ENCODE measurements at regions not wholly inside any gene's neighbourhood (a gene's known extent, or its start where the extent isn't known, plus 50 kb on each side); places are given as distances from the start of the nearest gene placed in this dataset.

DNA sequence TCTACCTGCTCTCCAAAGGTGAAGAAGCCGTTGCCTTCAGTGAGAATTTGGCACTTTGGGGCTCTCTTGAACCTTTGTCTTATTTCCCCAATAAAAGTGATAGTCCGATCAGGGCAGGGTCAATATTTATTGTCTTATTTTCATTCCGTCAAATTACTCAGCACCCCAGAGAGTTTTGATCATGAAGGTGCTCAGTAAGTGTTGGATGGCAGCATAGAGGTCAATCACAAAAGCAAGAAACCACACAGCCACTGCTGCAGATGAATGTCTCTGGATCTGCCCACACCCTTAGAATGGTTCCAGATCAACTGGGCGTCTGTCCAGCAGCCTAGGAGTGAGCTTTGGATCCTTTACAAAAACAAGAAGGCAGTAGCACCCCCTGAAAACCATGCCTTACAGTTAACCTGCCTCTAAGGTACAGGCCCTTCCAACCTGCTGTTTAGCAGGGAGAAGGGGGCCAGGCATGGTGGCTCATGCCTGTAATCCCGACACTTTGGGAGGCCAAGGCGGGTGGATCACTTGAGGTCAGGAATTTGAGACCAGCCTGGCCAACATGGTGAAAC is 97.3 kb downstream of the PSMG1 start:
- TF ChIP-seq EZH2phosphoT487 (IDR thresholded peaks at IDR 0.05; ENCODE audit: low read depth, severe bottlenecking, unreplicated experiment) (no peak), EZH2 (IDR thresholded peaks at IDR 0.05; ENCODE audit: borderline replicate concordance) (no peak)
- TF ChIP-seq, protein P1, sequence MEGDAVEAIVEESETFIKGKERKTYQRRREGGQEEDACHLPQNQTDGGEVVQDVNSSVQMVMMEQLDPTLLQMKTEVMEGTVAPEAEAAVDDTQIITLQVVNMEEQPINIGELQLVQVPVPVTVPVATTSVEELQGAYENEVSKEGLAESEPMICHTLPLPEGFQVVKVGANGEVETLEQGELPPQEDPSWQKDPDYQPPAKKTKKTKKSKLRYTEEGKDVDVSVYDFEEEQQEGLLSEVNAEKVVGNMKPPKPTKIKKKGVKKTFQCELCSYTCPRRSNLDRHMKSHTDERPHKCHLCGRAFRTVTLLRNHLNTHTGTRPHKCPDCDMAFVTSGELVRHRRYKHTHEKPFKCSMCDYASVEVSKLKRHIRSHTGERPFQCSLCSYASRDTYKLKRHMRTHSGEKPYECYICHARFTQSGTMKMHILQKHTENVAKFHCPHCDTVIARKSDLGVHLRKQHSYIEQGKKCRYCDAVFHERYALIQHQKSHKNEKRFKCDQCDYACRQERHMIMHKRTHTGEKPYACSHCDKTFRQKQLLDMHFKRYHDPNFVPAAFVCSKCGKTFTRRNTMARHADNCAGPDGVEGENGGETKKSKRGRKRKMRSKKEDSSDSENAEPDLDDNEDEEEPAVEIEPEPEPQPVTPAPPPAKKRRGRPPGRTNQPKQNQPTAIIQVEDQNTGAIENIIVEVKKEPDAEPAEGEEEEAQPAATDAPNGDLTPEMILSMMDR (IDR thresholded peaks at IDR 0.05; ENCODE audit: poor library complexity), result no peak
- no peaks in the 10 kb centered on the region for H3K36me3 ChIP-seq (replicated peaks; ENCODE audit: insufficient read depth, low read depth)
- H3K9me2 ChIP-seq (replicated peaks; ENCODE audit: insufficient read depth), result no peaks in the 10 kb centered on the region
- H3K4me2 ChIP-seq, result no peak overlapping the region
- no peak overlapping the region for H3K4me3 ChIP-seq
- no peak overlapping the region for H3K27ac ChIP-seq
- DNase-seq (ENCODE audit: low spot score), result no peak
- 97% methylated on average over 6 of the region's 6 CpGs for WGBS (ENCODE audit: low lambda C conversion rate, missing lambda C conversion rate)
- H4K20me1 ChIP-seq (ENCODE audit: insufficient read depth, poor library complexity, severe bottlenecking), result no peaks in the 10 kb centered on the region
- H3K79me2 ChIP-seq, result no peaks in the 10 kb centered on the region
- H2AFZ ChIP-seq, result no peak overlapping the region
- H3K4me1 ChIP-seq (ENCODE audit: insufficient read depth), result peaks cover 13% of the 10 kb centered on the region
- H3K27me3 ChIP-seq, result no peaks in the 10 kb centered on the region
- no peaks in the 10 kb centered on the region for H3K9me3 ChIP-seq (ENCODE audit: low read depth)

DNA sequence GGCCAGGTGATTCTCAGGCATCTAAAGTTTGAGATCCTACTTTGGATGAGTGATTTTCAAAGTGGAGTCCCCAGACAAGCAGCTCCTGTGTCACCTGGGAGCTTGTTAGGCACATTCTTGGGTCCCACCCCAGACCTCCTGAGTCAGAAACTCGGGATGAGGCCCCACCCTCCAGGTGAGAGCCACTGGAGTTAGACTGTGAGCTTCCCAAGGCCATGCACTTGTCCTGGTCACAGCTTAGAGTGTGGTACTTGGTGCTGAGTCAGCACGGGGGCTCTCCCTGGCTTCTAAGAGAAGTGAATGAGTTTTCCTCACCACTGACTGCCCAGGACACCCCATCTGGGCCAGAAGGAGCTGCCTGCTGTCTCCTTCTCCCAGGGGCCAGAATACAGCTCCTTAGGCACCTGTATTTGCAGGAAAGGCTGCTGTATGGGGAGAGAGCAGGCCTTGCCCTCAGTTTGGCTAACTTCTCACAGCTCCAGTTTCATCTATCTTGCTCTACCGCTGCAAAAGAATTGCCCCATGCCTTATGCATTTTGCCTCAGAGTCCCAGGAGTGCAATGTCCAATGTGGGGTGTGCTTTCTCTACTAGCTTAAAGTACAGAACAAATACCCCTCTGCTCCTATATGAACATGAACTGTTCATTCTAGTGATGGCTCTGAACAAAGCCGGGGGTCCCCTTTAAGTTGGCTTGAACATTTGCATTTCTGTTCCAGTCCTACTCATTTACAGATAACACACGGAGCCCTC is 98.1 kb downstream of the PSMG1 start:
- DNase-seq (ENCODE audit: low spot score), result peak; percentile 66
- Histone ChIP-seq H3K9me2 (replicated peaks; ENCODE audit: insufficient read depth) (no peaks in the 10 kb centered on the region), H3K36me3 (replicated peaks; ENCODE audit: insufficient read depth, low read depth) (no peaks in the 10 kb centered on the region), H3K4me1 (ENCODE audit: insufficient read depth) (peaks cover 13% of the 10 kb centered on the region), H3K27me3 (no peaks in the 10 kb centered on the region), H3K9me3 (ENCODE audit: low read depth) (no peaks in the 10 kb centered on the region), H3K27ac (peak overlapping the region; percentile 37), H4K20me1 (ENCODE audit: insufficient read depth, poor library complexity, severe bottlenecking) (no peaks in the 10 kb centered on the region), H3K4me2 (no peak overlapping the region), H3K4me3 (no peak overlapping the region), H3K79me2 (no peaks in the 10 kb centered on the region), H2AFZ (no peak overlapping the region)
- WGBS (ENCODE audit: low lambda C conversion rate, missing lambda C conversion rate), result 77% methylated on average over 5 of the region's 5 CpGs
- TF ChIP-seq, protein P1 (IDR thresholded peaks at IDR 0.05; ENCODE audit: poor library complexity), result no peak
- TF ChIP-seq EZH2phosphoT487 (IDR thresholded peaks at IDR 0.05; ENCODE audit: low read depth, severe bottlenecking, unreplicated experiment) (no peak), EZH2 (IDR thresholded peaks at IDR 0.05; ENCODE audit: borderline replicate concordance) (no peak)

DNA sequence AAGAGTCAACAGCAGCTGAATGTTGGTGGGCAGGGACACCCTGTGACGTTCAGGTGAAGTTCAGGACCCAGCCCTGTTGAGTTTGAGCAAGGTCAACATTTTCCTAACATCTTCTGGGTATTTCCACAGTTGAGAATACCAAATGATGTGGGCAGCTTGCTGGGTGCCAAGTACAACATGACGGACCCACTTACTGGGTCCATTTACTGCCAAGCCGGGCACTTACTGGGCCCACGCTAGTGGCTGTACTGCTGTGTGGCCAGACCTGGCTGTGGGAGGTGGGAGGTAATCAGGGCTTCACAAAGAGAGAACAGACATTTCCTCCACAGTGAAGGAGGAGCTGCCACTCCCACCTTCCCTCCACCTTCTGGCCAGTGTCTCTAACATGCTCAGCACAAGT is 99.2 kb downstream of the PSMG1 start:
- Histone ChIP-seq H3K9me2 (replicated peaks; ENCODE audit: insufficient read depth) (no peaks in the 10 kb centered on the region), H2AFZ (no peak overlapping the region), H3K4me2 (no peak overlapping the region), H3K4me1 (ENCODE audit: insufficient read depth) (peaks cover 13% of the 10 kb centered on the region), H3K4me3 (no peak overlapping the region), H3K79me2 (no peaks in the 10 kb centered on the region), H3K27me3 (no peaks in the 10 kb centered on the region), H3K9me3 (ENCODE audit: low read depth) (no peaks in the 10 kb centered on the region), H3K27ac (peak overlapping the region; percentile 1), H4K20me1 (ENCODE audit: insufficient read depth, poor library complexity, severe bottlenecking) (no peaks in the 10 kb centered on the region), H3K36me3 (replicated peaks; ENCODE audit: insufficient read depth, low read depth) (no peaks in the 10 kb centered on the region)
- 82% methylated on average over 4 of the region's 4 CpGs for WGBS (ENCODE audit: low lambda C conversion rate, missing lambda C conversion rate)
- no peak for TF ChIP-seq EZH2 (IDR thresholded peaks at IDR 0.05; ENCODE audit: borderline replicate concordance)
- no peak for TF ChIP-seq EZH2phosphoT487 (IDR thresholded peaks at IDR 0.05; ENCODE audit: low read depth, severe bottlenecking, unreplicated experiment)
- TF ChIP-seq, protein P1 (IDR thresholded peaks at IDR 0.05; ENCODE audit: poor library complexity), result no peak
- no peak for DNase-seq (ENCODE audit: low spot score)
